ENCODE measurements at regions not wholly inside any gene's neighbourhood (a gene's known extent, or its start where the extent isn't known, plus 50 kb on each side); places are given as distances from the start of the nearest gene placed in this dataset.

DNA sequence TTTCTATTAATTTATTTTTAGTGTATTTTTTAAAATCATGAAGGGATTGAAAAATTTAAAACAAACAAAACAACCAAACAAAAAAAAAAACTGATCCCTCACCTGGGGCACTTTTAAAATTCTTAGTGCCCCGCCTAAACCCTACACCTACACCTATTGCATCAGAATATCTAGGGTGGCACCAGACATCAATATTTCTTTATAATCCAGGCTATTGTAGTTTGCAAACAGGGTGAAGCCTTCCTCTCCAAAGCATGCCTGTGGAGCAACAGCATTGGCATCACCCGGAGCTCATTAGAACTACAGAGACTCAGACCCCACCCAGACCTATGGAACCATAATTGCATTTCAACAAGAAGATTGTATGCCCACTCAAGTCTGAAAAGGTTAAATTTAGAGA, 54.9 kb upstream of the ACP3 start:
- Histone ChIP-seq H3K27me3 (no peaks in the 10 kb centered on the region), H3K4me1 (no peaks in the 10 kb centered on the region), H3K36me3 (no peaks in the 10 kb centered on the region), H3K9me3 (peaks cover 0 to 4% (median 0%) of the 10 kb centered on the region in 12 donors), H3K4me3 (no peak overlapping the region), H3K27ac (no peak overlapping the region)
- no peak for TF ChIP-seq POLR2A (IDR thresholded peaks at IDR 0.05)
- TF ChIP-seq CTCF (IDR thresholded peaks at IDR 0.05) = no peak
- DNase-seq = no peak
- intact Hi-C loops (cut with DNase I) = no loop called here
- WGBS, 4 donors = 90 to 95% (median 94%) methylated on average over 2 of the region's 2 CpGs
- no peak for ATAC-seq

- DNase-seq (no peak), ATAC-seq (no peak)
- intact Hi-C loops (cut with DNase I) = no loop called here
- H3K4me3 ChIP-seq = no peak overlapping the region
- TF ChIP-seq POLR2A (IDR thresholded peaks at IDR 0.05) (no peak), CTCF (IDR thresholded peaks at IDR 0.05) (no peak)
- H3K4me1 ChIP-seq = no peaks in the 10 kb centered on the region
- peaks cover 0 to 4% (median 0%) of the 10 kb centered on the region in 12 donors for H3K9me3 ChIP-seq
- no peaks in the 10 kb centered on the region for H3K27me3 ChIP-seq
- no peak overlapping the region for H3K27ac ChIP-seq
- no peaks in the 10 kb centered on the region for H3K36me3 ChIP-seq
- WGBS, 4 donors = 88 to 96% (median 94%) methylated on average over 2 of the region's 2 CpGs
Observed at GRCh38 chr3:132262956-132263355, 54.3 kb upstream of the ACP3 start.

- Histone ChIP-seq H3K4me1 (no peaks in the 10 kb centered on the region), H3K36me3 (no peaks in the 10 kb centered on the region), H3K9me3 (peaks cover 0 to 4% (median 0%) of the 10 kb centered on the region in 12 donors), H3K4me3 (no peak overlapping the region), H3K27me3 (no peaks in the 10 kb centered on the region), H3K27ac (no peak overlapping the region)
- intact Hi-C loops (cut with DNase I) = no loop called here
- TF ChIP-seq CTCF (IDR thresholded peaks at IDR 0.05) (no peak), POLR2A (IDR thresholded peaks at IDR 0.05) (no peak)
- no peak for DNase-seq
- no peak for ATAC-seq
Observed at GRCh38 chr3:132265028-132265427, 52.2 kb upstream of the ACP3 start.

GRCh38 chr3:132265488-132265887, 51.7 kb upstream of the ACP3 start:
- H3K4me3 ChIP-seq = no peak overlapping the region
- H3K36me3 ChIP-seq = no peaks in the 10 kb centered on the region
- peaks cover 0 to 4% (median 0%) of the 10 kb centered on the region in 12 donors for H3K9me3 ChIP-seq
- ATAC-seq (no peak), DNase-seq (no peak)
- intact Hi-C loops (cut with DNase I) = no loop called here
- TF ChIP-seq POLR2A (IDR thresholded peaks at IDR 0.05) = no peak
- TF ChIP-seq CTCF (IDR thresholded peaks at IDR 0.05) = no peak
- no peaks in the 10 kb centered on the region for H3K27me3 ChIP-seq
- H3K4me1 ChIP-seq = no peaks in the 10 kb centered on the region
- H3K27ac ChIP-seq = no peak overlapping the region
- WGBS, 4 donors = 95 to 98% (median 97%) methylated on average over 3 of the region's 3 CpGs
